Osteocyte (in vitro differentiated cells): ENCODE measurements at regions not wholly inside any gene's neighbourhood (a gene's known extent, or its start where the extent isn't known, plus 50 kb on each side); places are given as distances from the start of the nearest gene placed in this dataset.

Source experiments
- DNase-seq: peaks from one replicate; pipeline ENCODE4 v3.0.0; 2021; ENCODE audit warnings: mixed read lengths; ENCODE audit not compliant: unreplicated experiment; ENCODE audit errors: extremely low spot score
- H3K27ac Mint-ChIP-seq: one replicate; pipeline ENCODE4 v1.8.0; 2021; ENCODE audit warnings: mild to moderate bottlenecking, mixed read lengths; ENCODE audit not compliant: unreplicated experiment
- H3K27me3 Mint-ChIP-seq: one replicate; pipeline ENCODE4 v1.8.0; 2021; ENCODE audit warnings: mixed read lengths; ENCODE audit not compliant: unreplicated experiment
- H3K36me3 Mint-ChIP-seq: one replicate; pipeline ENCODE4 v1.8.0; 2021; ENCODE audit warnings: mixed read lengths; ENCODE audit not compliant: unreplicated experiment
- H3K4me1 Mint-ChIP-seq: one replicate; pipeline ENCODE4 v1.8.0; 2021; ENCODE audit warnings: mixed read lengths; ENCODE audit not compliant: unreplicated experiment
- H3K4me3 Mint-ChIP-seq: one replicate; pipeline ENCODE4 v1.8.0; 2021; ENCODE audit warnings: mild to moderate bottlenecking, moderate library complexity, mixed read lengths; ENCODE audit not compliant: unreplicated experiment
- H3K9me3 Mint-ChIP-seq: one replicate; pipeline ENCODE4 v1.8.0; 2021; ENCODE audit warnings: mixed read lengths; ENCODE audit not compliant: unreplicated experiment
- CTCF ChIP-seq: fragments of 200-600 bp; sonication (generic); IDR thresholded peaks from 2 replicates; pipeline ENCODE4 v1.5.0; 2021; ENCODE audit warnings: antibody characterized with exemption, mild to moderate bottlenecking, moderate library complexity

GRCh38 chr18:73696698-73697097 lies 450.9 kb downstream of the FBXO15 start:
- Mint-ChIP-seq H3K27me3 (no peaks in the 10 kb centered on the region), H3K27ac (no peak overlapping the region), H3K4me1 (peaks cover 1% of the 10 kb centered on the region), H3K9me3 (peaks cover 8% of the 10 kb centered on the region), H3K36me3 (no peaks in the 10 kb centered on the region), H3K4me3 (no peak overlapping the region)
- TF ChIP-seq CTCF, result no peak
- no peak for DNase-seq

- H3K9me3 Mint-ChIP-seq, result peaks cover 8% of the 10 kb centered on the region
- no peak overlapping the region for H3K27ac Mint-ChIP-seq
- H3K27me3 Mint-ChIP-seq, result no peaks in the 10 kb centered on the region
- peaks cover 5% of the 10 kb centered on the region for H3K4me1 Mint-ChIP-seq
- no peak overlapping the region for H3K4me3 Mint-ChIP-seq
- no peaks in the 10 kb centered on the region for H3K36me3 Mint-ChIP-seq
- no peak for DNase-seq
- TF ChIP-seq CTCF, result no peak
These were observed 451.5 kb downstream of the FBXO15 start for GRCh38 chr18:73696171-73696570.

GRCh38 chr18:73693091-73693490 lies 454.5 kb downstream of the FBXO15 start:
- no peaks in the 10 kb centered on the region for H3K36me3 Mint-ChIP-seq
- H3K4me1 Mint-ChIP-seq, result peaks cover 26% of the 10 kb centered on the region
- H3K27ac Mint-ChIP-seq, result no peak overlapping the region
- DNase-seq, result no peak
- H3K4me3 Mint-ChIP-seq, result no peak overlapping the region
- H3K27me3 Mint-ChIP-seq, result no peaks in the 10 kb centered on the region
- peaks cover 8% of the 10 kb centered on the region for H3K9me3 Mint-ChIP-seq
- no peak for TF ChIP-seq CTCF

- no peaks in the 10 kb centered on the region for H3K36me3 Mint-ChIP-seq
- H3K27me3 Mint-ChIP-seq, result no peaks in the 10 kb centered on the region
- no peak for TF ChIP-seq CTCF
- H3K4me3 Mint-ChIP-seq, result no peak overlapping the region
- no peak overlapping the region for H3K27ac Mint-ChIP-seq
- H3K4me1 Mint-ChIP-seq, result peaks cover 26% of the 10 kb centered on the region
- no peak for DNase-seq
- peaks cover 8% of the 10 kb centered on the region for H3K9me3 Mint-ChIP-seq
These were observed 456.0 kb downstream of the FBXO15 start for GRCh38 chr18:73691624-73692023.

GRCh38 chr18:73691118-73691517 lies 456.5 kb downstream of the FBXO15 start:
- peak overlapping the region; percentile 51 for H3K27ac Mint-ChIP-seq
- no peak for TF ChIP-seq CTCF
- no peak overlapping the region for H3K4me3 Mint-ChIP-seq
- no peaks in the 10 kb centered on the region for H3K27me3 Mint-ChIP-seq
- peaks cover 26% of the 10 kb centered on the region for H3K4me1 Mint-ChIP-seq
- no peaks in the 10 kb centered on the region for H3K36me3 Mint-ChIP-seq
- DNase-seq, result no peak
- H3K9me3 Mint-ChIP-seq, result peaks cover 8% of the 10 kb centered on the region
